Caki2 (cell line): ENCODE measurements at regions not wholly inside any gene's neighbourhood (a gene's known extent, or its start where the extent isn't known, plus 50 kb on each side); places are given as distances from the start of the nearest gene placed in this dataset.

Experiments used
- DNase-seq: peaks from one replicate; pipeline ENCODE4 v3.0.0-alpha.2; 2015; ENCODE audit warnings: low read depth
- in situ Hi-C: cut with HindIII; loops from 2 replicates; pipeline ENCODE4 v1.10.0; 2016; ENCODE audit warnings: low sequenced_read_pairs, low pct_unique_long_range_greater_than_20kb, mixed read lengths

DNA sequence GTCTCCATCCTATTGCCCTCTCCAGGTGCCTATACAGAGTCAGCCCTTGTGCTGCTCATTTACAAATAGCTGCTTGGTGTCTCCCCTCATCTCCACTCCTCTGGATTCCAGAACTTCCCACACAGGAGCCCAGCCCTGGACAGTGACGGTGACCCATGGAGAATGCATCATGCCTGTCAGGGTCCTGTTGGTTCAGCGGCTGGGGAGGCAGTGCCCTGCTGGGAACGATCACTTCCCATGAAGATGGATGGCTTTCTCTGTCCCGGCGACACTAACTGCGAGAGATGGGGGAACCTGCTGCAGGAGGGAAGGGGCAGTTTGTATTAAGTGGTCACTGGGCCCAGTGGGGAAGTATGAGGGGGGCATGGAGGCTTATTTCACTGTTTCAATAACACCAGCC is 395.0 kb upstream of the TBX3 start:
- DNase-seq = no peak
- in situ Hi-C loops = no loop called here

DNA sequence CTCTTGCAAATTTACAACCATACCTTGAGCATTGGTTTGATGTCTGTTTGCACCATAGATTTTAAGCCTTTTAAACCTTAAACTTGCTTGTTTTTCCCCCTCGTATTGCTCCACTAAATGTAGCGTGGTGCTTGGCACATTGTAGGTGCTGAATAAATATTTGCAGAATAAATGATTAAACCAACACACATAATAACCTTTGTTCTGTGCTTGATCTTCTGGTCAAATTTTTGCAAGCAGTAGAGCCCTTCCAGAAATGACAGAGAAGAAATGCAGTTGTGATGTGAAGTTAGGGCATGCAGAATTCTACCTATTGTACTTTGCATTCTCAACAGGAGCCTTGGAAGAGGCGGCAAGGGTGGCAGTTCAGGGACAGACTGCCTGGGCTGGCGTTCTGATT is 394.4 kb upstream of the TBX3 start:
- in situ Hi-C loops = no loop called here
- DNase-seq = no peak

DNA sequence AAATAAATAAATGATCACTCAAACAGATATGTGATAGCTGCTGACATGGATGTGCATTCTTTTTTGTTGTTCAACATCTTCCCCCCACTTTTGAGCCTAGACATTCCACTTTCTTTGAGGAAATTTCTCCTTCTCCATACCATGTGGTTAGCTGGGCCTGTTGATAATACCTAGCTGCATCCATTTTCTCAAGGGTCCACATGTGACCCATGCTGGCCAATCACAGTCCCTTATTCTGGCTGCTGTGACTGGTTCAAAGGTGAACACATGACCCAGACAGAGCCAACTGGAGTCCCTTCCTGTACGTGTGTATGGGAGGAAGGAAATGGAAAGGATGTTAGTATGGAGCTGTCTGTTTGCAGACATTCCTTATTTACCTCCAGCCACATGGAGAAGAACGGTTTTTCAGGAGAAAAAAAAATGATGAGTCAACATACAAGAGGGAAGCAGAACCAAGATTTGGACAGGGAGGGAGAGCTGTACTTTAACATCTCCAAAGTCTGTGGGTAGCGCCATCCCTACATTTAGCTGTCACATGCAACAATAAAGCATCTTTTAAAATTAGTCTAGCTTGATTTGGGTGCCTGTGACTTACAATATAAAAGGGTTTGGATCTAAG is 391.7 kb upstream of the TBX3 start:
- in situ Hi-C loops = no loop called here
- DNase-seq = no peak

DNA sequence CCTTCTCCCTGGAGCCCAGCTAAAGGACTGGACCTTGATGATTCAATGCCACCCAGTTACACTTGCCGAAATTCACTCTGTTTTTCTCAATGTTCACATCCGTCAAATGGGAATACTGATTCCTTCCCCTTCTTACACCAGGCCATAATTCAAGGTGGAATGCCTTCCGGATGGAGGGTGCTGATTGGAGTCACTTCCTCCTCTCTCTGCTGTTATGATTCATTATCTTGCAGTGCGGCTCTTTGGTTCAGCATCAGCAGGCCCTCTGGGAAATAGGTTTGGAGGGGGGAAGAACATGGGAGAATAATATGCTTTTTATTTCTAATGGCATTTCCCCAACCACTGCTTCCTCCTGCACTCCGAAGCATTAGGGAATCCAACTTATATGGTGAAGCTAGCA is 390.6 kb upstream of the TBX3 start:
- in situ Hi-C loops = no loop called here
- DNase-seq = no peak

DNA sequence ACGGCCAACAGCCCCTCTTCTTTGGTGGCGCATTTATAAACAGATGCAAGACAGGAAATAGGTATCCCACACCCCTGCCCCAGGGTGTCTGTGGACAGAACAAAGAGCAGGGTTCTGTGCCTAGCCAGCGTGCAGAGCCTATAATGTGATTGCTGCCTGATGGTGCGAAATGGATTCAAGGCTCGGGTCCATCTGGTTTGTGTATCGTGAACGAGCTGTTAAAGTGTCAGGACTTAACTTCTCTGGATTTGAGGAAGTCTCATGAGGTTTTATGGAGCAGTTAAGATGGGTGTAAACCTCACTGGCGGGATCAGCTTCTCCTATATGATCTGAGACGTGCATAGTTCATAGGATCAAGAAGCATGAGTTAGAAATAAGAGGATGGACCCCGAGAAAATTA is 388.7 kb upstream of the TBX3 start:
- no peak for DNase-seq
- in situ Hi-C loops = no loop called here

DNA sequence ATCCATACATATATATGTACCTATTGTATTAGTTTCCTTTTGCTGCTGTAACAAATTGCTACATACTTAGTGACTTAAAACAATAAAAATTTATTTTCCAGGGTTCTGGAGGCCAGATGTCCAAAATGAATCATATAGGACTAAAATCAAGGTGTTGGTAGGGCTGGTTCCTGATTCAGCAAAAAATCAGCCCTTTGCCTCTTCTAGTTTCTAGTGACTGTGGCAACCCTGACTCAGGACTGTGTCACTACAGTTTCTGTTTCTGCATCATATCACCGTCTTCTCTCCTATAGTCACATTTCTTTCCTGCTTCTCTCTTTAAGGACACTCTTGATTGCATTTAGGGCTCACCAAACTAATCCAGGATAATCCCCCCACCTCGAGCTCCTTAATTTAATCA is 386.3 kb upstream of the TBX3 start:
- in situ Hi-C loops = no loop called here
- no peak for DNase-seq

DNA sequence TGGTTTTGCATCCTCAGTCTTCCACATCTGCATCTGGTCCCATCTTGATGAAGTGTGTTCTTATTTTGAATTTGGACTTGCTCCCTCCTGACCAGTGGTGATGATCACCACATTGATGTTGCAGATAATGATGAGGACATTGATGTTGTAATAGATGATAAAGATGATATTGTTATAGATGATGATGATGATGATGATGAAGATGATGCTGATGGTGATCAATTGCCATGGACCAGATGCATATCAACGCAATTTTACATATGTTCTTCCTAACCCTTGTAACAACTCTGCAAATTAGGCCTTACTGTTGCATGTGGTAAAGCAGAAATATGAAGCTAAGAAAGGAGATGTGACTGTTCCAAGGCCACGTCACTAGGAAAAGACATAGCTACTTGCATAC is 380.3 kb upstream of the TBX3 start:
- no peak for DNase-seq

DNA sequence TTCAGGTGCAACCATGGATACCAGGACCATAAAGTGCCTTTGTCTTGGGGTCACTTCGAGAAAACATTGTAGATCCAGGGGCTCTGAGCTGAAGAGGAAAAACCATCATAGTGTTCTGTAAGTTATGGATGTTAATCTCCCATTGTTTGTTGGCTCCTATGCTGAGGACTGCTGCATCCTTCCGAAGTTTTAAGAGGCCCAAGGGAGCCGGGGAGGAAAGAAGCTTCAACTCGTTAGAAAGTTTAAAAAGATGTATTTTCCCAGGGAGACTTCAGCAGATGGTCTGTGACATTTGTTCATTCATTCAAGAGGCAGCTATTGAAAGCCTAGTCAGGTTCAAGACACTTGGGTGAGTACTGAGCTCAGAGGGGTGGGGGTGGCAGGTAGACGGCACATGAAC is 378.8 kb upstream of the TBX3 start:
- in situ Hi-C loops = no loop called here
- no peak for DNase-seq

More for the DNA sequence above, 380.3 kb upstream of the TBX3 start:
- in situ Hi-C loops = no loop called here

DNA sequence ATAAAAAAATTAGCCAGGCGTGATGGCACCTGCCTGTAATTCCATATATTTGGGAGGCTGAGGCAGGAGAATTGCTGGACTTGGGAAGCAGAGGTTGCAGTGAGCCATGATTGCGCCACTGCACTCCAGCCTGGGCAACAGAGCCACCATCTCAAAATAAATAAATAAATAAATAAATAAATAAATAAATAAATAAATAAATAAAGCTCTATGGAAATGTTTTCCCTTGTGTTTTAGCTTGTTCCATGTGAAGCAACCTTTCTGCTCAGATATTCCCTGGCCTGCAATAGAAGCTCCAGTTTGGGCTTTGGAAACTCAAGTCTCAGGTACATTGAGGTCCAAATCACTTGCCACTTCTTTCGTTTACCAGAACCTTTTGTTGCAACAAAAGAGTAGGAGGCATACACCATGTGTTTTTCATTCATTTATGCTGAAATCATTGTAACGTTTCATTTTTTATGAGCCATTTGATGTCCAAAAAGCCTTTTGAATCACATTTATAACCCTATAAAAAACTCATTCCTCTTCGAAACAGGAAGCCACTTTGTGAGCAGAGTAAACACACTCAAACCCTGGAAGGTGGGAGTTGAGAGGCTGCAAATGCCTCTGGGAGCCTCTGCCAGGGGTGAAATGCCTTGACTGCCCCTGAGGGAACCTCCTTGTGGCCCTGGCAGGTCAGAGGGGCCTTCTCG is 376.6 kb upstream of the TBX3 start:
- in situ Hi-C loops = no loop called here
- DNase-seq = no peak

DNA sequence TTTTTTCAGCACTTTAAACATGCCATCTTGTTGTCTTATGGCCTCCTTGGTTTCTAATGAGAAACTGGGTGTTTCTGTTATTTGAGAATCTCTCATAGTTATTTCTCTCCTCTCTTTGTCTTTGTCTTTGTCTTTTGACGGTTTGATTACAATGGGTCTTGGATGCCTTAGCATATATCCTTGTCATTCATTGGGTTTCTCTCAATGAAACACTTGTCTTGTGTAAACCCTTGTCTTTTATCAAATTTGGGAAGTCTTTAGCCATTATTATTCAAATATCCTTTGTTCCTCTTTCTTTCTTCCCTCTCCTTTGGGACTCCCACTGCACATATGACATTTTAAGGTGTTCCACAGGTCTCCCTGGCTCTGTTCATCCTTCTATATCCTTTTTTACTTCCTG is 373.5 kb upstream of the TBX3 start:
- in situ Hi-C loops = no loop called here
- DNase-seq = no peak

DNA sequence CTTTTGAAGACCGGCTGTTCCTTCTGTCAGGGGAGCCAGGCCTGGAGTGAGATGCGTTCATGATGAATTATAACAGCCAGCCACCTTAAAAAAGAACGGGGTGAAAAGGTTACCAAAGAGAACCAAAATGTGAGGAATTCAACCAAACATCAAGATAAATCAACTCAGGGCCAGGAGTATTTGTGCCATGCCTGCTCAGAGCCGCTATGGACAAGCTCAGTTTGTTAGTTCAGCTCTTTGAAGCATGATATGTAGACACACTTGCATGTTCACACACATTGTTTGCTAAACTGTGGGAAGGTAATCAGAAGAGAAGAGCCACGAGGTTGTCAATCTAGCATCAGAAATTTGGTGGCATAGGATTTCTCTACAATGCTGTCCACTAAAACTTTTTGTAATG is 367.4 kb upstream of the TBX3 start:
- in situ Hi-C loops = no loop called here

DNA sequence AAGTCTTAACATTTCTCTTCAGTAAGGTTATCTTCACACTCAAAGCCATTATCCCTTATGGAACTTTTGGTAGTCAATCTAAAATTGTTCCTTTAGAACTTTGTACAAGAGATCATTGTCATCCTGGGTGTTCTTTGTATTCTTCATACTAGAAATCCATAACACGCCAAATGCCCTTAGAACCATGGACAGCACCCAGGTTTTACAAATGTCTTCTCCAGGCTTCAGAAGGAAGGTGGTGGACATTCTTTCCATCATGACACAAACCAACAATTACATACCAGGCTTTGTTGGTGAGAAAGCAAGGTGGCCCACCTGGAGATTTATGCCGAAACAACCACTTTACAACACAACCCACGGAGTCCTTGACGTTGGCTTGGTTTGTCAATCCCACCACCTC is 365.6 kb upstream of the TBX3 start:
- no peak for DNase-seq
- in situ Hi-C loops = no loop called here

More for the DNA sequence above, 367.4 kb upstream of the TBX3 start:
- DNase-seq = no peak

DNA sequence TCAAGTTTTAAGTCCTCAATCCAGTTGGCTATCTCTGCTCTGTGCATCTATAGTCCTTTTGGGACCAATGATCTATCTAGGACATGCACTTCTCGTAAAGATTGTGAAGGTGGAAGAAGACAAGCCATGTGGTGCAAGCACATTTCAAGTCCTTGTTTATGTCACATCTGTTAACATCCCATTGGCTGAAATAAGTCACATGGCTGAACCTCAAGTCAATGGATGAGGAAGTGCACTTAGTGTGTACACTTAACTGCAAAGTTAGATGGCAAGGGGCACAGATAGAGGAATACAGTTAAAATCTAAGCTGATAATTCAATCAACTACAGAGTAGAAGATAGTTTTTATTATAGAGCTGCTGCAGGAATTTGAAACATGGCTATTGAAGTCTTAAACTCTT is 362.8 kb upstream of the TBX3 start:
- in situ Hi-C loops = no loop called here
- DNase-seq = no peak

DNA sequence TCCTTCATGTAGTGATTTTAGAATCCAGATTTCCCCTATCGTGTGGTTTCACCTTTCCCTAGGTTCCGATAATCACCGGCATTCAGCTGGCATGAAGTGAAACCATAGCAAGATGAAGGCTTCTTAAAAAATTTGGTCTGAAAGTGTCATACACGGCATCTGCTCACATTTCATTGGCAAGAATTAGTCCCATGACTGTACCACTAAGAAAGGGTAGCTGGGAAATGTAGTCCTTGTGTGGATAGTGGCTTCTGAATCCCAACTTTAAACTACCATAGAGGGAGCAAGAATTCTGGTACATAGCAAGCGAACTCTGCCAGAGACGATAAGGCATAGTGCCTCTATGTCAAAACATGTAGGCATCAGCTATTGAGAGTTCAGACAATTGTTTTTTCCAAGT is 360.1 kb upstream of the TBX3 start:
- in situ Hi-C loops = no loop called here
- DNase-seq = no peak

DNA sequence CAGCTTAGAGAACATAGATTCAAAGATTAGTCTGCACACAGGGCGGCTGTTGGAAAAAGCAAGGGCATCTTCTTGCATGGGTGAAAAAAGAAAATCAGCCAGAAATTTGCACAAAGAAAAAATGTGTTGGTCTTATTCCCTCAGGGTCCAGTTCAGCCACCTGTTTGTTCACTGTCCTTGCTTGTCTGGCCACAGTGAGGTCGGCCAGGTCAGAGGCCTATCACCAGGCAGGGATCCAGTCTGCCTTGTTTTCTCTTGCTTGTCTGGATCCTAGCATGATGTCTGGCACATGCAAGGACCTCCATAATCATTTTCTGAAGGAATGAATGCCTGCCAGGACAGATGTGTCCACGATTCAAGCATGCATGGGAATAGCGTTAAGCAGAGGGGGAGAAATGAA is 359.1 kb upstream of the TBX3 start:
- in situ Hi-C loops = no loop called here
- no peak for DNase-seq

DNA sequence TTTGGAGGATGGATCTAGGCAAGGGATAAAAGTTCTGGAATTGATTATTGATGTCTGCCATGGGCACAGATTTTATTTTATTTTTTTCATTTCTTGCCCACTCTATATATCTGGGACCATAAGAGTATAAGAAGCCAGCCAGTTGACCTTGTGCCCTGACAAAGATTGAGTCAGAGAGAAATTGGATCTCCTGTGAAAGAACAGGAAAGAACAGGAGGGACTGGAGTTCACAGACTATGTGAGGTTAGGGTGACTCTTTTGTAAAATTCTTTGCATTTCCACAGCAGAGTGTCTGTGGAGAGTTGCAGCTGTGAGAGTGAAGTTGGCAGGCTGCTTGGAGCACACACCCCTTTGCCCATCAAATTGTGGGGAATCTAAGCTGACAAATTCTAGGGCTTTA is 358.4 kb upstream of the TBX3 start:
- in situ Hi-C loops = no loop called here
- DNase-seq = no peak

DNA sequence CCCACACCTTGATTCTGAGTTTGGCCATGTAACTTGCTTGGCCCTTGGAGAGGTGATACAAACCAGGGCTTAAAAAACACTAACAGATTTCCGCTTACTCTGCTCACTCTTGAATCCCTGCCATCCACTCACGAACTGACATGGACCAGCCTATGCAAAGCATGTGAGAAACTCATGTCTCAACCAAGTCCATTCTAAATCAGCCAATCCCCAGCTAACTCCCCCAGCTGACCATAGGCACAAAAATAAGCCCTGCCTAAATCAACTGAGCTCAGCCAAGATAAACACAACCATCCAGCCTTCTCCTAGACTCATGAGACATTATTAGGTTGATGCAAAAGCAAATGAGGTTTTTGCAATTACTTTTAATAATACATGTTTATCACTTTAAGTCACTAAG is 353.9 kb upstream of the TBX3 start:
- no peak for DNase-seq
- in situ Hi-C loops = no loop called here

DNA sequence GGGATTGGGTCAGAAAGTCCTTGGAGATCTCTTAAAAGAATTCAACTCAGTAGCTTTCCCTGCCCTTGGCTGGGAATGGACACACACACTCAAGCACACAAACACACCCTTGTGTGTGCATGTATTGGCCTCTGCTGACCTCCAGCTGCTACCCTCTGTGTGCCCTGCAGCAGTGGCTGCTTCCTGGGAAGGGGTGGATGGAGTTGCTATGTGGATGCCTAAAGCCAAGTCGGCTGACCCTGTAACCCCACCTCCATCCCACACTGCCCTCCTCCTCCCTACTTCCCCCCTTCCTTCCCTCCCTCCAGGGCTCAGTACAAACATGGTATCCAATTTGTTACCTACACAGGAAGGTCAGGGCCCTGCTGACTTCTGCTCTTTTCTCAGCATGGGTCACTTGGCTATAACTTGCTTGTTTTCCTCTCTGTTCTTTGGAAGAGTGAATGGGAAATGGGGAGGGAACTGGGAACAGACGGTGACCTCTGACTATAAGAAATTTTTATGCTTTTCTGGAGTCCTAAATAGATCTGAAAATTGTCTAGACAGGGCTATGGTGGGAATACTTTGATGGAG is 351.6 kb upstream of the TBX3 start:
- in situ Hi-C loops = no loop called here
- DNase-seq = no peak

DNA sequence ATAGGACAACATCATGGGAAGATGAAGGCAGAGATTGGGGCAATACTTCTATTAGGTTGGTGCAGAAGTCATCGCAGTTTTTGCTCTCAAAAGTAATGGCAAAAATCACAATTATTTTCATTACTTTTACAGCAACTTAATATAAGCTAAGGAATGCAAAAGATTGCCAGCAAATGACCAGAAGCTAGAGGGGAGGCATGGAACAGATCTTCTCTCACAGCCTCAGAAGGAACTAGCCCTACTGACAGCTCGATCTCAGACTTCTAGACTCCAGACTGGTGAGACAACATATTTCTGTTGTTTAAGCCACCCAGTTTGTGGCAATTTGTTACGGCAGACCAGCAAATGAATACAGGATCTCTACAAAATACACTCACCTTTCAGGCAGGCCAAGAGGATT is 348.5 kb upstream of the TBX3 start:
- in situ Hi-C loops = no loop called here
- DNase-seq = no peak

DNA sequence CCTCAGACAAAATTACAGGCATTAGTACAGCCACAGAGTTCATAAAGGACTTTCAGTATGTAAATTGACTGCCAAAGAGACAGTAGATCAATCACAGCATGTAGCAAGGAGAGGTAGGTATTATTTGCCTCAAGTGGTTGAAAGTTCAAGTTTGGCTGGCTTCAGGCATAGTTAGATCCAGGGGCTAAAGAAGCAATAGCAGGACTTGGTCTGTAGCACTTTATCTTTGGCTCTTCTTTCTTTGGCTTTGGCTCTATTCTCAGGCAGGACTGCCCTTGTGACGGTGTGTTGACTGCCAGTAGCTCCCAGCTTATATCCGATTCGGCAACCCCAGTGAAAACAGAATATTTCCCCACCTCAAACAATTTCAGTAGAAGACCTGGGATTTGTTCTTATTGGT is 346.0 kb upstream of the TBX3 start:
- in situ Hi-C loops = no loop called here
- no peak for DNase-seq
